GM19023 (cell line): ENCODE measurements at regions not wholly inside any gene's neighbourhood (a gene's known extent, or its start where the extent isn't known, plus 50 kb on each side); places are given as distances from the start of the nearest gene placed in this dataset.

ENCODE experiments used
- ATAC-seq: cut with Tn5 transposase; IDR thresholded peaks from one replicate; pipeline ENCODE4 v1.9.1; 2021; ENCODE audit warnings: mild to moderate bottlenecking, moderate library complexity; ENCODE audit not compliant: unreplicated experiment

GRCh38 chrX:68998716-68999115, 166.5 kb downstream of the PJA1 start:
- ATAC-seq = no peak

- ATAC-seq = no peak
Observed at GRCh38 chrX:68997911-68998310, 167.3 kb downstream of the PJA1 start.

- ATAC-seq = no peak
Observed at GRCh38 chrX:68997511-68997910, 167.7 kb downstream of the PJA1 start.

- no peak for ATAC-seq
Observed at GRCh38 chrX:68995780-68996551, 167.1 kb downstream of the EFNB1 start.

- ATAC-seq = no peak
Observed at GRCh38 chrX:68995386-68995779, 166.6 kb downstream of the EFNB1 start.

- ATAC-seq = no peak
Observed at GRCh38 chrX:68994891-68995255, 166.1 kb downstream of the EFNB1 start.

GRCh38 chrX:68994135-68994890, 165.5 kb downstream of the EFNB1 start:
- ATAC-seq = no peak

- ATAC-seq = no peak
Observed at GRCh38 chrX:68992821-68993397, 164.1 kb downstream of the EFNB1 start.

- no peak for ATAC-seq
Observed at GRCh38 chrX:68991691-68992345, 163.0 kb downstream of the EFNB1 start.

GRCh38 chrX:68990948-68991347, 162.1 kb downstream of the EFNB1 start:
- ATAC-seq = no peak

GRCh38 chrX:68989865-68990606, 161.2 kb downstream of the EFNB1 start:
- ATAC-seq = no peak

GRCh38 chrX:68989456-68989855, 160.6 kb downstream of the EFNB1 start:
- ATAC-seq = no peak

GRCh38 chrX:68988865-68989264, 160.0 kb downstream of the EFNB1 start:
- ATAC-seq = no peak

GRCh38 chrX:68985135-68985755, 156.4 kb downstream of the EFNB1 start:
- no peak for ATAC-seq

- ATAC-seq = no peak
Observed at GRCh38 chrX:68983004-68983857, 154.4 kb downstream of the EFNB1 start.

GRCh38 chrX:68982476-68982875, 153.7 kb downstream of the EFNB1 start:
- ATAC-seq = no peak

- no peak for ATAC-seq
Observed at GRCh38 chrX:68980906-68981616, 152.2 kb downstream of the EFNB1 start.

GRCh38 chrX:68978655-68979054, 149.8 kb downstream of the EFNB1 start:
- no peak for ATAC-seq

- no peak for ATAC-seq
Observed at GRCh38 chrX:68978255-68978654, 149.4 kb downstream of the EFNB1 start.
